SH-SY5Y (cell line): ENCODE measurements at regions not wholly inside any gene's neighbourhood (a gene's known extent, or its start where the extent isn't known, plus 50 kb on each side); places are given as distances from the start of the nearest gene placed in this dataset.

ENCODE experiments used
- GATA2 ChIP-seq: IDR thresholded peaks from 2 replicates; pipeline ENCODE4 v1.6.1; 2011; ENCODE audit warnings: mild to moderate bottlenecking, low read depth, low read length
- GATA3 ChIP-seq: IDR thresholded peaks from 2 replicates; pipeline ENCODE4 v1.6.1; 2011; ENCODE audit warnings: low read depth, mild to moderate bottlenecking, low read length, moderate library complexity

DNA sequence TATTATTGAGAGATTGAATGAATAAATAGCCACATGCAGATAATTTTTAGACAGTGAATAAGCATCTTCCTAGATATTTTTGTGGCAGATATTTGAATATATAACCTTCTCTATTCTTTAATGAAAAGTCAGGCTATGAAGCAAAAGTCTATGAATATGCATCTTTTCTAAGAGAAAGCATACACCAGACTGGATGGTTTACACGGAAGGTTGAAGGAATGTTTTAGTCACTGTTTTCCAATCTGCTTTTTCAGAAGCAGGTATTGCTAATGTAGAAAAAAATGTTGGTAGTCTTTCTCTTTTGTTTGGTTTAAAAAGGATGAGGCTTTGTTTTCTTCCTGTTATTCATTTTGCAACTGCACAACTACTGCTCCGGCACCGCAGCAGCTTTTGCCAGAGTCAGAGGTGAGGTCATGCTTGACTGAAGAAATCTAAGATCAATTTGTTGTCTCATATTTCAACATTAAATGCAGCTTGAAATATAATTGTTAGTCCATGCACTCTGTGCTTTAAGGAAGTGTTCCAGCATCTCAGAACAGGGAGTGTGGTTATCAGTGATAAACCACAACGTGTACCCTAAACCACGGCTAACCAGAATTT is 1540.8 kb upstream of the PIK3C3 start:
- TF ChIP-seq GATA2 (no peak), GATA3 (no peak)
